Ascending aorta (tissue), 2 donors: ENCODE measurements at regions not wholly inside any gene's neighbourhood (a gene's known extent, or its start where the extent isn't known, plus 50 kb on each side); places are given as distances from the start of the nearest gene placed in this dataset.

Experiments
- DNase-seq, 2 donors: peaks; one replicate each; pipeline ENCODE4 v3.0.0-alpha.2; 2019; ENCODE audit warnings: low spot score in 2 of 2
- H3K27ac ChIP-seq, 2 donors: fragments of 200-600 bp; sonication (generic); one replicate each; pipeline ENCODE4 v1.5.1; 2016 to 2017; ENCODE audit warnings: mild to moderate bottlenecking in 1 of 2
- H3K27me3 ChIP-seq: fragments of 200-600 bp; sonication (generic); one replicate; pipeline ENCODE4 v1.5.1; 2017
- H3K36me3 ChIP-seq, 2 donors: fragments of 200-600 bp; sonication (generic); one replicate each; pipeline ENCODE4 v1.5.1; 2016
- H3K4me1 ChIP-seq, 2 donors: fragments of 200-600 bp; sonication (generic); one replicate each; pipeline ENCODE4 v1.5.1; 2016 to 2017; ENCODE audit warnings: mild to moderate bottlenecking in 1 of 2
- H3K4me3 ChIP-seq, 2 donors: fragments of 200-600 bp; sonication (generic); one replicate each; pipeline ENCODE4 v1.5.1; 2016 to 2017; ENCODE audit warnings: mild to moderate bottlenecking in 1 of 2
- H3K9me3 ChIP-seq, 2 donors: fragments of 200-600 bp; sonication (generic); one replicate each; pipeline ENCODE4 v1.5.1; 2016
- intact Hi-C: fragments of 100-400 bp; cut with DNase I; formaldehyde crosslinking; loops from one replicate; pipeline ENCODE4 v1.15.1; 2023
- TF ChIP-seq, protein P1 (sequence below), 3 experiments: fragments of 200-600 bp in 2 of 3; fragments of 450-650 bp in 1 of 3; sonication (generic) in 2 of 3; IDR thresholded peaks; one replicate each; pipeline ENCODE4 v1.5.1; 2016 to 2019; ENCODE audit warnings: antibody characterized with exemption in 3 of 3, mild to moderate bottlenecking in 1 of 3, moderate library complexity in 1 of 3

DNA sequence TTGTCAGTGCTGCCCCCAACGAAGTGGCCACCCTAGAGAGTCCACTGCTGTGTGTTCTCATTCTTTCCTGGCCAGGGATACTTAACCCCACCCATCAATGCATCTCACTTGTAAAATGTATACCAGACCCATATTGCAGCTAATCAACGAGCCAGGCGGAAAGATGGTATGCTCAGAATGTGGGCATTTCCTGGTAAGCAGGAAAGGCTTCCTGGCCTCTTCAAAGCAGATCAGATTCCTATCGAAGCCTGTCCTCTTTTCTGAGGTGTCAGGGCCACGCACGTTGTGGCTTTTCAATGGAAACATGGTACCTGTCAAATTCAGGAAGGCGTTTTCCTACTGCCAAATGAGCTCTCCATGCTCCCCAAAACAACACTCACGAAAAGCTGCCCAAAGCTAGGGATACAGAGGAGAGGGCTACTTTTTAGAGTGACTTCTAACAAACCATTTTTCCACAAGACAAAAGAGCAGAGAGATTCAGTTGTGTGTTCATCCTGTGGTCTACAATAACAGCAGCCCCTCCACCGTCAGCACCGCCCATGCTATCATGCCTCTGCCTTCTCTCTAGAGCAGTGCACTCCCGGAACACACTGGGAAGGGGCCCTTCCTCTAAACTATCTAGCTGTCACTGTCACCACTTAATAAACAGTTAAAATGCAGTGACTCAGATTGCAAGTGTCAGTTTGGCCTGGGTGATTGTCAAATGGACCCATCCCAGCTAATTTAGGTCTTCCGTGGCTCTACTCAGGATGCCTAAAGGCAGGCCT lies 535.1 kb downstream of the RNF144A start:
- Histone ChIP-seq H3K27ac (no peak overlapping the region), H3K27me3 (no peaks in the 10 kb centered on the region), H3K4me1 (no peaks in the 10 kb centered on the region), H3K4me3 (no peak overlapping the region), H3K36me3 (no peaks in the 10 kb centered on the region), H3K9me3 (no peaks in the 10 kb centered on the region)
- DNase-seq = no peak
- intact Hi-C loops = no loop called here
- TF ChIP-seq, protein P1, sequence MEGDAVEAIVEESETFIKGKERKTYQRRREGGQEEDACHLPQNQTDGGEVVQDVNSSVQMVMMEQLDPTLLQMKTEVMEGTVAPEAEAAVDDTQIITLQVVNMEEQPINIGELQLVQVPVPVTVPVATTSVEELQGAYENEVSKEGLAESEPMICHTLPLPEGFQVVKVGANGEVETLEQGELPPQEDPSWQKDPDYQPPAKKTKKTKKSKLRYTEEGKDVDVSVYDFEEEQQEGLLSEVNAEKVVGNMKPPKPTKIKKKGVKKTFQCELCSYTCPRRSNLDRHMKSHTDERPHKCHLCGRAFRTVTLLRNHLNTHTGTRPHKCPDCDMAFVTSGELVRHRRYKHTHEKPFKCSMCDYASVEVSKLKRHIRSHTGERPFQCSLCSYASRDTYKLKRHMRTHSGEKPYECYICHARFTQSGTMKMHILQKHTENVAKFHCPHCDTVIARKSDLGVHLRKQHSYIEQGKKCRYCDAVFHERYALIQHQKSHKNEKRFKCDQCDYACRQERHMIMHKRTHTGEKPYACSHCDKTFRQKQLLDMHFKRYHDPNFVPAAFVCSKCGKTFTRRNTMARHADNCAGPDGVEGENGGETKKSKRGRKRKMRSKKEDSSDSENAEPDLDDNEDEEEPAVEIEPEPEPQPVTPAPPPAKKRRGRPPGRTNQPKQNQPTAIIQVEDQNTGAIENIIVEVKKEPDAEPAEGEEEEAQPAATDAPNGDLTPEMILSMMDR (IDR thresholded peaks at IDR 0.05) = no peak

DNA sequence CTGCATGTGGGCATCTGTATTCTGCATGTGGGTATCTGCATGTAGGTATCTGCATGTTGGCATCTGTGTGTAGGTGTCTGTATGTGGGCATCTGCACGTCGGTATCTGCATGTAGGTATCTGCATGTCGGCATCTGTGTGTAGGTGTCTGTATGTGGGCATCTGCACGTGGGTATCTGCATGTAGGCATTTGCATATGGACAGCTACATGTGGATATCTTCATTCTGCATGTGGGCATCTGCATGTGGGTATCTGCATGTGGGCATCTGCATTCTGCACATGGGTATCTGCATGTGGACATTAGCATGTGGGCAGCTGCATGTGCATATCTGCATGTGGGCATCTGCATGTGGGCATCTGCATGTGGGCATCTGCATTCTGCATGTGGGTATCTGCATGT lies 537.4 kb downstream of the RNF144A start:
- Histone ChIP-seq H3K27me3 (no peaks in the 10 kb centered on the region), H3K4me1 (no peaks in the 10 kb centered on the region), H3K9me3 (no peaks in the 10 kb centered on the region), H3K4me3 (no peak overlapping the region), H3K36me3 (no peaks in the 10 kb centered on the region), H3K27ac (no peak overlapping the region)
- TF ChIP-seq, protein P1 (IDR thresholded peaks at IDR 0.05) = no peak
- DNase-seq = no peak
- intact Hi-C loops = no loop called here

DNA sequence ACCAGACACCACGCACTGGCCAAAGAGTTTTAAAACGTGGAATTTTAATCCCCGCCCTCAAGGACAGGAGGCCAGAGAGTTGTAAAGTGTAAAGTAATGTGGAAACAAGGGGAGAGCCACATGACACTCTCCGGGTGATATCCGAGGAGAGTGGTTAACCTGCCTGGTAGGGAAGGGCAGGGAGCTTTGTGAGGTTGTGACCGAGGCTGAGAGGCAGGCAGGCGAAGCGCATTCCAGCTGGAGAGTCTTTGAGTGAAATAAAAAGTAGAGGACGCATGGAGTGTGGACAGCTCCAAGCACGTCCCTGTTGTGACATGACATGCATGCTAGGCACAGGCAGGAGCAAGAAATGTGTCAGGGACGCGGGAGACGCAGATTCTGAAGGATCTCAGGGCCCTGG lies 539.5 kb downstream of the RNF144A start:
- intact Hi-C loops = no loop called here
- Histone ChIP-seq H3K4me3 (no peak overlapping the region), H3K4me1 (no peaks in the 10 kb centered on the region), H3K36me3 (no peaks in the 10 kb centered on the region), H3K9me3 (no peaks in the 10 kb centered on the region), H3K27ac (no peak overlapping the region), H3K27me3 (no peaks in the 10 kb centered on the region)
- no peak for DNase-seq
- TF ChIP-seq, protein P1 (IDR thresholded peaks at IDR 0.05) = no peak

DNA sequence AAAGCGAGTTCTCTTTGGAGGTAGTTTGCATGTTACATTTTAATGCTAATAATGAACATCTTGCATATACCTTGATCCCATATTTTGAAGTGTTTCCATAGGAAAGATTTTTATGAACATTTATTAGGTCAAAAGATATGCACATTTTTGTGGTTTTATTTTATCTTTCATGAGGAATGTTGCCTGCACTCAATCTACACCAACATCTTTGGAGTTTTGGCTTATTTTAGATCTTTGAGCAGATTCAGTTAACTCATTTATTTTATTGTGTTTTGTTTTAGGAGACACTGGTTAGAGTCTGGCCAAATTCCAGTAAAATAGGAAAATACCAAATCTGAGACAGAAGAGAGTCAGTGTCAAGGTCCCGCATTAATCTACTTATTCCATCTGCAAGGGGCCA lies 540.9 kb downstream of the RNF144A start:
- H3K4me3 ChIP-seq = no peak overlapping the region
- H3K9me3 ChIP-seq = no peaks in the 10 kb centered on the region
- H3K36me3 ChIP-seq = no peaks in the 10 kb centered on the region
- DNase-seq = no peak
- H3K4me1 ChIP-seq = no peaks in the 10 kb centered on the region
- H3K27me3 ChIP-seq = no peaks in the 10 kb centered on the region
- TF ChIP-seq, protein P1 (IDR thresholded peaks at IDR 0.05) = no peak
- H3K27ac ChIP-seq = no peak overlapping the region
- intact Hi-C loops = no loop called here

DNA sequence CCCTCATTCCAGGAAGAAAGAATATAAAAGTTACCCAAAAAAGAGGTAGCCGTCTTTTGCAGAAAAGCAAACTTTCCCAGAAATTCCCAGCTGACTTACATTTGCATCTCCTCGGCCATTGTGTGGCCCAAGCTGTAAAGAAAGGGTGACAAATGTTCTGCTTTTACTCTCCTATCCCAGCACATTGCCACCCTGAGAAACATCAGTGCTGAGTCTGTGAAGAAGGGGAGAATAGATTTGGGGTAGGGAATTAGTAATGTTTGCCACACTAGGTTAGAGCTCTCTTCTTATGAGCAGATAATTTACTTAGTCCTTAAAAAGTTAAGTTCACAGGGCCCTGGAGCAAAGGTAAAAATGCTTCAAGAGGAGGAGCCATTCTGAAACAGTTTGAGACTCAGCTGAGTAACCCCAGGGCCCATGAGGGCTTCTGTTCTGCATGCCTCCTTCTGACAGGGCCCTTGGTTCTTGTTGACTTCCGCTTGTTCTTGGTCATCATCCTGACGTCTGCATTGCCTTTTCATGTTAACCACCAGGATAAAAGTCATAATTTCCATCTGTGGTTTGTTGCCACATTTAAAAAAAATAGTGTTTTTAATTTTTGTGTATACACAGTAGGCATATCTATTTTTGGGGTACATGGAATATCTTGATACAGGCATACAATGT lies 550.7 kb downstream of the RNF144A start:
- no peak for DNase-seq
- H3K9me3 ChIP-seq = no peaks in the 10 kb centered on the region
- H3K27me3 ChIP-seq = no peaks in the 10 kb centered on the region
- no peak overlapping the region for H3K27ac ChIP-seq
- TF ChIP-seq, protein P1 (IDR thresholded peaks at IDR 0.05) = no peak
- no peaks in the 10 kb centered on the region for H3K36me3 ChIP-seq
- H3K4me1 ChIP-seq = no peaks in the 10 kb centered on the region
- no peak overlapping the region for H3K4me3 ChIP-seq
- intact Hi-C loops = no loop called here
